T-helper 1 cell treated with Interleukin-12 subunit alpha and Interleukin-12 subunit beta and Interleukin-4 antibody, amounts not matched to agents 30 ng/mL and 1 ng/mL, for 36 hours (primary cell): ENCODE measurements at regions not wholly inside any gene's neighbourhood (a gene's known extent, or its start where the extent isn't known, plus 50 kb on each side); places are given as distances from the start of the nearest gene placed in this dataset.
"Not testable (repeated sequence)": the region's sequence is repeated elsewhere in the genome, so short reads cannot be mapped to it uniquely, and the experiment has no call there.

ENCODE experiments used
- intact Hi-C: fragments of 100-400 bp; cut with micrococcal nuclease; formaldehyde crosslinking; loops from one replicate; pipeline ENCODE4 v1.15.1; 2024

DNA sequence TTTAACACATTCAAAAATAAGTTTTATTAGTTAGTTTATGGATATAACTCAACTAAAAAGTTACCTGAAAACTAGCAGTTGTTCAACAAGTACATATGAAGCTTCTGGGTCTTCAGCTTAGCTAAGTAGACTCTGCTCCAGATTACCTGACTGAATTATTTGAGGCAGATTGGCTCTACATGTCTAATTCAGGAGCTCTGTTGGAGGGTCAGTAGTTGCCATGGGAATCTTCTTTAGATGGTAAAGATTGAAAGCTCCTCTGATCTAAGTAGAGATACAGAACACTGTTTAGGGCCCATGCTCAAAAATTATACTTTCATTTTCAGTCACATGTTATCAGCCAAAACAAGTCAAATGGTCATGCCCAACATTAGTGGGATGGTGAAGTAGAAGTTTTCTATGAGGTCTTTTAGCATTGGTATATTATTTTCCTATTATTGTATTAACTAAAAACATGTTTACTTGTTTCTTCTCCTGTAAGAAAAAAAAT lies 1476.9 kb downstream of the OTOL1 start:
- intact Hi-C loops: no loop called here

DNA sequence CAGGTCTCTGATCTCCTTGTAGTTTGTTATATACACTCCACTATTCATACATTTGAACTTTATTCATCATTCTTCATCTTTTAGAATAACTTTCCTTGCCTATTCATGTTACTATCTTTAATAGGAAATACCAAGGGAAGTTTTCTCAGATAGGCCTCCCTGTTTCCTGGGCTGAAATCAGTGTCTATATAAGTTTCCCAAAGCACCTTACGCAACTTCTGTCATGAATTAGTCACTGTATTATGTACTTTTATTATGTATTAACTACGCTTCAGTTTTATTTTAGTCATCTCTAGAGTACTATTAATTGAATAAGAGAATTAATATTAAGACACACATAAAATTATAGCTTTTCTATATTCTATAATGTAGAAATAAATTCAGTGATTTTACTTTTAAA lies 1481.5 kb downstream of the OTOL1 start:
- intact Hi-C loops: no loop called here

DNA sequence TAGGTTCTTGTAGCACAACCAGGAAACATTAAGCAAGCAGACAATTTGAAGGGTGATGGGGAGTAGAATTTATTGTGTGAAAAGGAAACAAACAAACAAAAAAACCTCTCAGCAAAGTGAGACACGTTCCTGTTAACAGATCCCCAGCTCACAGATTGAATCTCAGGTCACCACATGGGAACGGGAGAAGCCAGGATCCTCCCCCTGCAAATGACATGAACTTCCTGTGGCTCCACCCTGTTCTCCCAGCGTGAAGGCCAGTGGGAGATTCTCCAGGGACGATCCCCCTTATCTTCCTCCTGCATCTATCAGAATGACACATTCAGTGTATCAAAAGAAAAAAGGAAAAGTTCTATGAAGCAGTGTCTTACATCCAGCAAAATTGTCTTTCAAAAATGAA lies 1488.1 kb downstream of the OTOL1 start:
- intact Hi-C loops: no loop called here

DNA sequence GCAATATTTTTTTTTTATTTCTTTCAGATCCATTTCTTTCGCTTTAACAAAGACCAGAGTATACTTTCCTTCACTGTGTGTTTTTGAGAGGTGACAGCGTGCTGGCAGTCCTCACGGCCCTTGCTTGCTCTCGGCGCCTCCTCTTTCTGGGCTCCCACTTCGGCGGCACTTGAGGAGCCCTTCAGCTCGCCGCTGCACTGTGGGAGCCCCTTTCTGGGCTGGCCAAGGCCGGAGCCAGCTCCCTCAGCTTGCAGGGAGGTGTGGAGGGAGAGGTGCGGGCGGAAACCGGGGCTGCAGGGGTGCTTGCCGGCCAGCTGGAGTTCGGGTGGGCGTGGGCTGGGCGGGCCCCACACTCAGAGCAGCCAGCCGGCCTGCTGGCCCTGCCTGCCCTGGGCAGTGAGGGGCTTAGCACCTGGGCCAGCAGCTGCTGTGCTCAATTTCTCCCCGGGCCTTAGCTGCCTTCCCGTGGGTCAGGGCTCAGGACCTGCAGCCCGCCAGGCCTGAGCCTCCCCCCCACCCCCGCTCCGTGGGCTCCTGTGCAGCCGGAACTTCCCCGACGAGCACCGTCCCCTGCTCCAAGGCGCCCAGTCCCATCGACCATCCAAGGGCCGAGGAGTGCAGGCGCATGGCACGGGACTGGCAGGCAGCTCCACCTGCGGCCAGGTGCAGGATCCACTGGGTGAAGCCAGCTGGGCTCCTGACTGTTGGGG lies 1490.6 kb downstream of the OTOL1 start:
- intact Hi-C loops: not testable (repeated sequence)

DNA sequence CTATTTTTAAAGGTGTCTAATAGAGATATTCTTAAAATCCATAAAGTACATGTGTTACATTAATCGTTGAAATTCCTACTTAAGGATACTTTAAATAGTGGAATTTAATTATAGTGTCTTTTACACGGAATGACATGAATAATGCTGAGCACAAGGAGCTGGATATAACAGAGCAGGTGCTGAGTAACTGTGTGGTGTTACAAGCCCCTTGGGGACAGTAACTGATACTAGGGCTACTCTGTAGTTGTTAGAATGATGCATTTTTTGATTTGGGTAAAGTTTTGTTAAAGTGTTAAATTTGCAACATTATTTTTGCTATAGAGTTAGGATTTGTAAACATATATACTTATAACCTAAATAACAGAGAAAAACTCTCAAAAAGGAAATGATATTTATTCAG lies 1496.1 kb downstream of the OTOL1 start:
- intact Hi-C loops: no loop called here

DNA sequence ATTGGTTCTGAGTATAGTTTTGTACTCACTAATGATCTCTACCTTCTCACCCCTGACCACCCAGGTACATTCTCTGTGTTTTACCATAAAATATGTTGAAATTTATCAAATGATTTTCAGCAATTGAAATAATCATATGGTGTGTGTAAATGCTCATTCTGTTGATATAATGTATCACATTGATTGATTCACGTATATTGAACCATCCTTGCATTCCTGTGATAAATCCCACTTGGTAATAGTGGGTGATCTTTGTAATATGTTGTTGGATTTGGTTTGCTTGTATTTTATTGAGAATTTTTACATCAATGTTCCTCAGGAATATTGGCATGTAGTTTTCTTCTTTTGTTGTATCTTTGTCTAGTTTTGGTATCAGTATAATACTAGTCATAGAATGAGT lies 1497.6 kb downstream of the OTOL1 start:
- intact Hi-C loops: no loop called here

DNA sequence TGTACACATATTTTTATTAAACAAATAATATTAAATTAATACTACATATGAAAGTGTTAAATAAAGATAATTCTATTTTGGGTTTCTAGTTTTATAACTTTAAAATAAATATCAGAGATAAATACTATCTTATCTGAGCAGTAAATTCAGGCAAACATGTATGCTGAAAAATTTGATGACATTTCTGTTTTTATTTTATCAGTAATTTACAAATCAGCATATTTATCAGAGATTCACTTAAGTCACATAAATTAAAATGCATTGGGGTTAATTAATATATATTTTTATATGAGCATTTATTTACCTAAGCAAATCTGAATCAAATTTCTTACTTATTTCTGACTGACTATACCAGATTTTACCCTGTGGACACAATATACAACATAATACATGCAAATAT lies 1499.8 kb downstream of the OTOL1 start:
- intact Hi-C loops: no loop called here

DNA sequence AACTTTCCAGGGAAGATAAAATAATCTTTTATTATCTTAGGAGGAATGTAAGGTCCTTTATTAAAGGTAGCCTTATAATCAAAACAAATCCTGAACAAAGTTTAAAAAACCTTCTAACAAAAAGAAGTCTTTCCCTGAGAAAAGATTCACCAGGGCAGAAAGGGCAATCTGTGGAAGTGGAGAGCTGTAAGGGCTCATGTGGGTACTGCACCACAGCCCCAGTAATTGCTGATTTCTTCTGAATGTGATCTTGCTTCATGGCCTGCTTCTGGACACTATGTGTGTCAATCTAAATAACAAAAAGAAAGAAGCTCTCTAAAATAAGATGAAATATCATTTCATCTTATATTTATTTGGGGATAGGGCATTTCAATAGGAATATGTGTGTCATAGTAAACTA lies 1501.6 kb downstream of the OTOL1 start:
- intact Hi-C loops: loop anchor here (1.0 kb wide), 1 partner anchor 8 kb away; no protein-coding TSS in a partner anchor

DNA sequence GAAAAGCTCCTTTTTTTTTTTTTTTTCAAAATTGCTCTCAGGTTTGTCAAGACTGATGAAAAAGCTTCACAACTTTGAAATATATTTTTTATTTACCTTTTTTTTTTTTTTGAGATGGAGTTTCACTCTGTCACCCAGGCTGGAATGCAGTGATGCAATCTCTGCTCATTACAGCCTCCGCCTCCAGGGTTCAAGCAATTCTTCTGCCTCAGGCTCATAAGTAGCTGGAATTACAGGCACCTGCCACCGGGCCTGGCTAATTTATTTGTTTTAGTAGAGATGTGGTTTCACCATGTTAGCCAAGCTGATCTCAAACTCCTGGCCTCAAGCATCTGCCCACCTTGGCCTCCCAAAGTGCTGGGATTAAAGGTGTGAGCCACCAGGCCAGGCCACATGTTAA lies 1515.0 kb downstream of the OTOL1 start:
- intact Hi-C loops: no loop called here

DNA sequence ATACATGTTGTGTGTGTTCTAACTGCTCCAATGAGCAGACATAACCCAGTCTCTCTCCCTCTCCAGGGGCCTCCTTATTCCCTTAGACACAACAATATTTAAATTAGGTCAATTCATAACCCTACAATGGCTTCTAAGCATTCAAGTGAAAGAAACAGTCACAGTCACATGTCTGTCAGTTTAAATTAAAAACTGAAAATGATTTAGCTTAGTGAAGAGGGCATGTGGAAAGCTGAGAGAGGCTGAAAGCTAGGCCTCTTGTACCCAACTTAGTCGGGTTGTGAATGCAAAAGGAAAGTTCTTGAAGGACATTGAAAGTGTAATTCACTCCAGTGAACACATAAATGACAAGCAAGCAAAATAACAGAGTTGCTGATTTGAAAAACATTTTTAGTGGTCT lies 1519.6 kb downstream of the OTOL1 start:
- intact Hi-C loops: no loop called here

DNA sequence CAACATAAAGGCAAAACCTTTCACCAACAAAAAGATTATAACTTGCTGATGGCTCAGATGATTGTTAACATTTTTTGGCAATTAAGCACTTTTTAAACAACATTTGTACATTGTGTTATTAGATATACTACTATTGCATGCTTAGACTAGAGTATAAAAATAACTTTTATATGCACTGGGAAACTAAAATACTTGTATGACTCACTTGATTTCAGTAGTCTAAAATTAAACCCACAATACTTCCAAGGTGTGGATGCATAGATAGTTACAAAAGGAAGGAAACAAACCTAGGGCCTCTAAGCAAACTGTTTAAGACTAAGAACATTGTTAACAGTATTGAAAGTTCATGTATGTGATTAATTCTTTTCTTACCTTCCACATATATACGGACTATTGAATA lies 1521.5 kb downstream of the OTOL1 start:
- intact Hi-C loops: no loop called here

DNA sequence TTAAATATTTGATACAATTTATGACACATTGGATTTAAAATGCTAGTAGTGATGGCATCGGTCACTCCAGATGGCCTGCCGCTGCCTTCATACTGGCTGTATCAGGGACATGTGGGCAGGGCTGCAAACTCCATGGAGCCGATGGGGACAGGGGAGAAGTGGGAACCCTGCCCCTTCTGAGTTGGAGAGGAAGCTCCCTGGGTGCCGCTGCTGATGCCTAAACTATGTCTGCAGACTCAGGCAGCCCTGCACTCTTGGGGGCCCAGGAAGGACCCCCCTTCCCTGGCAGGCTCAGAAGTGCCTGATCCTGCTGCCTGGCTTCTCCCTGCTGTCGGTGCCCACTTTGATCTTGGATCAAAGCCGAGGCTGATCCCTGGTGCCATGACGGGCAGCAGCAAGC lies 1522.1 kb downstream of the OTOL1 start:
- intact Hi-C loops: no loop called here

DNA sequence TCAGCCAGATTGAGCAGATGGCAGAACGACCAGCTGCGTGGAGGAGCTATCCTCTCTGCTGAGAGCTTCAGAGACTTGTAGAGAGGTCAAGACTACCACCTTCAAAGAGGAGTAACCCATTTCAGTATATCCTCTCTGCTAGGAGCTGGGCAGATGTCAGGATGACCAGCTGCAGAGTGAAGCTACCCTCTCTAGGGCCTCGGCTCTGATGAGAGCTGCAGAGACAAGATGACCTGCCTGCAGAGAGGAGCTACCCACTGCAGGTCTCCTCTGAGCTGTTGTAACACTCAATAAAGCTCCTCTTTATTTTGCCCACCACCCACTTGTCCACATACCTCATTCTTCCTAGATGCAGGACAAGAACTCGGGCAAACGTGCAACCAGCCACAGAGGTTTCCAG lies 1522.7 kb downstream of the OTOL1 start:
- intact Hi-C loops: no loop called here

DNA sequence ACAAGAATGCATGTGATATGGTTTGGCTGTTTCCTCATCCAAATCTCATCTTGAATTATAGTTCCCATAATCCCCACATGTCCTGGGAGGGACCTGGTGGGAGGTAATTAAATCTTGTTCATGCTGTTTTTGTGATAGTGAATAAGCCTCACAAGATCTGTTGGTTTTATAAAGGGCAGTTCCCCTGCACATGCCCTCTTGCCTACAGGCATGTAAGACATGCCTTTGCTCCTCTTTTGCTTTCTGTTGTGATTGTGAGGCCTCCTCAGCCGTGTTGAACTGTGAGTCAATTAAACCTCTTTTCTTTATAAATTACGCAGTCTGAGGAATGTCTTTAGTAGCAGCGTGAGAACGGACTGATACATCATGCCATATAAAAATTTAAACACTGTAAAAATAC lies 1537.0 kb downstream of the OTOL1 start:
- intact Hi-C loops: no loop called here

DNA sequence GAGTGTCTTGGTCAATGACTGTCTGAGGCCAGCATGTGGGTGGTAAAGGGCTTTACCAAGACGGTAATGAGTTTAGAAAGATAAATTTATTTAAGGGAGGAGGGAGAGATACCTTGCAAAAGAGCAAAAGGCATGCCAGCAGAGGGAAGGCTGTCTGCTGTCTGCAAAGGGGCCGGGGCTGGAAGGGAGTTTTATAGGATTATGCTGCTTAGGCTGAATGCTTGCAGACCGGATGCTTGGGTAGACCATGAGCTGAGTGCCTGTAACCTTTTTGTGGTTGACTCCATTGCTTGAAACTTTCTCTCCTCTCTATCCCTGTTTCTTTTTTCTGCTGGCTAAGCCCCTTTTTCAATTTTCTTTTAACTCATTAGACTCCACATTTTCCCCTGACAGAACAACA lies 1543.0 kb downstream of the OTOL1 start:
- intact Hi-C loops: no loop called here

DNA sequence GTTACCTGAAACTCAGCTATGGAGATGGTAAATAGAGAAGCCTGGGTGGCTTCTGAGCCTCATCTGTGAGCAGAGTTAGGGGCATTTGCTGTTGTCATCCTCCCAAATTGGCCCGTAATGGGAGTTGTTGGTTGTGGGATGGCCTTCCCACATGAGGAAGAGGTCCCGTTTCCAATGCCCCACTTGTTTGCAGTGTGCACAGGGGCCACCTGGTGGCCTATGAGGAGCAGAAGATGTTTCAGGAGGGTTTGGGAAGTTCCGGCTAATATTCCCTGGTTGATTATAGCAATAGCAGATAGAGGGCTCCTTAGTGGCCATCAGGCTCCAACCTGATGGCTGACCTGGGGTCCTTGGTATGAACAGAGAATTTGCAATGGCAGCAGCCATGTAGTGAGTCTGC lies 1546.5 kb downstream of the OTOL1 start:
- intact Hi-C loops: no loop called here

DNA sequence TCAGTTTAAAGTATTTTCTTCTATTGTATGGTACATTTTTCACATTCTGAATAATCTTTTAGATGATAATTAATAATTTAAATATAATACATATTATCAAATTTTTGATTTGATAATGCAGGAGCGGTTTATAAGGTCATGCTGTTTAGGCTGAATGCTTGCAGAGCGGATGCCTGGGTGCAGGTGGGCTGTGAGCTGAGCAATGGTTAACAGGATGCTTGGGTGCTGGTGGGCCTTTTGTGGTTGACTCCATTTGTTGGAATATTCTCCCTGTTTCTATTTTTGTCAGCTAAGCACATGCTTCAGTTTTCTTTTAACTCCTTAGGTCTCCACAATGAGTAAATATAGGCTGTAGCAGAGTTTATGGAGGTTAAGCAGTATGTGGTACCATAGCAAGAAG lies 1549.3 kb downstream of the OTOL1 start:
- intact Hi-C loops: no loop called here

DNA sequence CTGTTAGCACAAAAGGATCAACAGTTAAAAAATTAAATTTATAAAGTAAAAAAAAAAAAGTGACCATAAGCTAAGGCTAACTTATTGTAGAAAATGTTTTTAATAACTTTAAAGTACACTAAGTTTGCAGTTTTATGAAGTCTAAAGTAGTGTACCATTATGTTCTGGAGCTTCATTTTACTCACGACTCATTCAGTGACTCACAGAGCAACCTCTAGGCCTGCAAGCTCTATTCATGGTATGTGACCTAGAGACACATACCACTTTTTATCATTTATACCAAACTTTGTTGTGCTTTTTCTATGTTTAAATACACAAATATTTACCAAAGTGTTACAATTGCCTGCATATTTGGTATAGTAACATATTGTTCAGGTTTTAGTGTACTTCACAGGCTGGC lies 1552.3 kb downstream of the OTOL1 start:
- intact Hi-C loops: no loop called here

DNA sequence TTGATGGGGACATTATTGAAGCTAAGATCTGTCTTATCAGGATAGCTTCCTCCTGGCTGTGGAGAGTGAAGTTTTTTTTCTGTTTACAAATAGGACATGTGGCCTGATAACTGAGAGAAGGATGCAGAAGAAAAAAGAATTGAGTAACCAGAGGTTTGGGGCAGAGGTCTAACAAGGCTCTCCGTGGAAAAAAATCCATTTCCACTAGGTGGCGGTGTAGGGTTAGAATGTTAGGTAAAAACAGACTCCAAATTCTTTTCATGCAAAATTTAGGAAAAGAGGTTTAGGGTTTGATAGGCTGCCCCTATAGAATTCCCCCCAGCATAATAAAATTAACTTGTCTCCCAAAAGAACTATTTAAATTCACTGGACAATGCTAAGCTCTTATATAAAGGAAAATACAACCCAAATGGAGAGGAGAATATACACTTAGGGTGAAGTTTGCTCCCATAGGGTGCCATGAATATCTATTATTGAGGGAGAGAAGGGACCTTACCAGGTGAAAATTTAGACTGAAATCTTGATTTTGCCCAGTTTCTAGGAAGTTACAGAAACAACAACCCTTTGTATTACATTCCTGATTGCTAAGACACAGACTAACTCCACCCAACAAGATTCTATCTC lies 1560.4 kb downstream of the OTOL1 start:
- intact Hi-C loops: no loop called here

DNA sequence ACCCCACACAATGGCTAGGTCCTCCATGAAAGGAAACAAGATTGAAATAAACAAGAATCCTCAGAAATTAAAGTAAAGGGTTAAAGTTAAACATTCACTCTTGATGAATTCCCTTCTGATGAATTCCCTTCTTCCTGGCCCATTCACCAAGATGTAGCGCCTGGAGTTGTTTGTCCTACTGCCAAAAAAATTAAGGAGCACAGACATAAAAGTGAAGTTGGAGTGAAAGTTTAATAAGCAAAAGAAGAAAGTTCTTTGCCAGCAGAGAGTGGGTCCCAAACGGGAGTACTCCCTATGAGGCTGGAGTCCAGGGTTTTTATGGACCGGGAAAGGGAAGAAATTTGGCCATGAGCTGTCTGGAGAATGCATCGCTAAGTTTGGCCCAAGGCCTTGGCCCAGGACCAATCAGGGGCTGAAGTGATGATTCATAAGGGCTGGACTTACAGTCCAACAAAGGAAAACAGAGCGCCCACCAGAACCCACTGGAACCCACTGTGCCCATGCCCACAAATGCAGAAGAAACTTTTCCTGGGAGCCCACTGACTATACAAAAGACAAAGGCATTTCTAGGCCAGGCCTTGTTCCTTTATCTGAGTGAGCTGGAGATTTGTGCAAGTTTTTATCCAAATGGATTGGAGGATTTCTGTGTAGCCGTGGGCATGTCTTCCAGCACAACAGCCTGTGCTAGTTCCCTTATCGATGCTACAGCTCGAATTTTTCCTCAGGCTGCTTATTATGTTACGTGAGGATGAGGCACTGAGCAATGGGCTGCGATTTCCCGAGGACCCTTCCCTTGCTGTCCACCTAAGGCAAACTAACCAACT lies 1561.6 kb downstream of the OTOL1 start:
- intact Hi-C loops: no loop called here

DNA sequence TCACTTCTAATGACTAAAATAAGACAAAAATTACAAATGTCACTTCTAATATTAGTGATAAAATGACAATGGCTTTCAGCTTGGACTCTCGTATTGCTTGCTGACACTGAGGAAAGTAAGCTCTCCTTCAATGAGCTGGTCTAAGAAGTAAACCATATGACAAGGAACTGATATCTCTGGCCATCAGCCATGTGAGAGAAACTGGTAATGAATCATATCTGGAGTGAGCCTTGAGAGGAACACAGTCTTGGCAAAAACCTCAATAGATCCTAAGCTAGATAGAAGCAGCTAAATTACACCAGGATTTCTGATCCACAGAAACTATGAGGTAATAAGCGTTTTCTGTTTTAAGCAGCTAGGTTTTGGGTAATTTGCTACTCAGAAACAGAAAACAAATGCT lies 1575.1 kb downstream of the OTOL1 start:
- intact Hi-C loops: no loop called here
